Putamen (tissue), 1 donor: ENCODE measurements at regions not wholly inside any gene's neighbourhood (a gene's known extent, or its start where the extent isn't known, plus 50 kb on each side); places are given as distances from the start of the nearest gene placed in this dataset.
"Not testable (repeated sequence)": the region's sequence is repeated elsewhere in the genome, so short reads cannot be mapped to it uniquely, and the experiment has no call there.

Experiments
- DNase-seq: peaks from one replicate; pipeline ENCODE4 v3.0.0-alpha.2; 2016; ENCODE audit warnings: low spot score

- no peak for DNase-seq
Observed at GRCh38 chr5:86546582-86546981, 71.2 kb upstream of the COX7C start.

GRCh38 chr5:86554638-86555037 is 63.1 kb upstream of the COX7C start:
- DNase-seq: no peak

- no peak for DNase-seq
Observed at GRCh38 chr5:86557920-86558319, 59.8 kb upstream of the COX7C start.

- DNase-seq: no peak
Observed at GRCh38 chr5:86565197-86565789, 52.4 kb upstream of the COX7C start.

GRCh38 chr5:86566030-86566429 is 51.7 kb upstream of the COX7C start:
- DNase-seq: not testable (repeated sequence)
